GM10266 (cell line): ENCODE measurements at regions not wholly inside any gene's neighbourhood (a gene's known extent, or its start where the extent isn't known, plus 50 kb on each side); places are given as distances from the start of the nearest gene placed in this dataset.

Experiments
- DNase-seq: peaks from one replicate; pipeline ENCODE4 v3.0.0; 2012; ENCODE audit errors: extremely low spot score
- CTCF ChIP-seq: IDR thresholded peaks from 2 replicates; pipeline ENCODE4 v1.5.1; 2012; ENCODE audit warnings: mild to moderate bottlenecking, low read depth; ENCODE audit not compliant: control insufficient read depth, insufficient read depth; ENCODE audit errors: missing control alignments

- TF ChIP-seq CTCF, result no peak
- peak; percentile 3 for DNase-seq
Observed at GRCh38 chr1:81582467-81582986, 218.2 kb upstream of the ADGRL2 start.

GRCh38 chr1:81578867-81579266, 221.9 kb upstream of the ADGRL2 start:
- no peak for DNase-seq

GRCh38 chr1:81577004-81577697, 223.6 kb upstream of the ADGRL2 start:
- TF ChIP-seq CTCF, result no peak
- no peak for DNase-seq

More at GRCh38 chr1:81578867-81579266, 221.9 kb upstream of the ADGRL2 start:
- TF ChIP-seq CTCF, result no peak

- TF ChIP-seq CTCF, result no peak
- no peak for DNase-seq
Observed at GRCh38 chr1:81574408-81574807, 226.3 kb upstream of the ADGRL2 start.

- no peak for DNase-seq
- no peak for TF ChIP-seq CTCF
Observed at GRCh38 chr1:81573458-81573857, 227.3 kb upstream of the ADGRL2 start.

- no peak for DNase-seq
- TF ChIP-seq CTCF, result no peak
Observed at GRCh38 chr1:81571946-81572345, 228.8 kb upstream of the ADGRL2 start.

- no peak for DNase-seq
- TF ChIP-seq CTCF, result no peak
Observed at GRCh38 chr1:81569761-81570160, 231.0 kb upstream of the ADGRL2 start.
